HepG2 (cell line): ENCODE measurements at regions not wholly inside any gene's neighbourhood (a gene's known extent, or its start where the extent isn't known, plus 50 kb on each side); places are given as distances from the start of the nearest gene placed in this dataset.

Source experiments
- ATAC-seq: fragments of 200-7000 bp; cut with Tn5 transposase; 3 replicates; pipeline ENCODE4 v1.9.1; 2020; ENCODE audit warnings: mild to moderate bottlenecking, moderate library complexity
- BruUV-seq: library from RNA; stranded (reverse); fragments of 400-500 nt; replicated peaks from 2 replicates; lab custom pipeline; 2021; lab: Mats Ljungman, UMichigan
- CTCF ChIA-PET: fragments of 300-600 bp; formaldehyde crosslinking; extraction: SDS; loops from one replicate; lab custom pipeline; 2021; ENCODE audit warnings: low total read pairs, inconsistent platforms, low intra/inter-chr PET ratio; lab: Yijun Ruan, JAX
- POLR2A ChIA-PET: fragments of 350-600 bp; sonication (Branson Sonifier 250); formaldehyde crosslinking; loops from one replicate; lab custom pipeline; 2020; ENCODE audit warnings: antibody characterized with exemption, inconsistent platforms; lab: Yijun Ruan, JAX
- DNase-seq: peaks from one replicate; pipeline ENCODE4 v3.0.0-alpha.2; 2015; ENCODE audit warnings: low spot score
- FAIRE-seq: peaks from 3 replicates; lab custom pipeline; 2011; peaks lifted over from hg19 to GRCh38; lab: Jason Lieb, UNC
- H2AFZ ChIP-seq: one replicate; pipeline ENCODE4 v1.6.1; 2011; ENCODE audit warnings: low read length, inconsistent platforms
- H3K27ac ChIP-seq: fragments of 300-600 bp; 3 replicates; pipeline ENCODE4 v1.8.0; 2011; ENCODE audit warnings: mixed run types, mild to moderate bottlenecking, mixed read lengths, low read length, inconsistent platforms; ENCODE audit not compliant: insufficient read depth; ENCODE audit errors: extremely low read length
- H3K27me3 ChIP-seq, 2 experiments: fragments of 200-600 bp in 1 of 2; 2 replicates in 1 of 2; 3 replicates in 1 of 2; pipeline versions ENCODE4 v1.6.0 to v1.8.0; 2011; ENCODE audit warnings: low read length in 2 of 2, mild to moderate bottlenecking in 2 of 2, moderate library complexity in 2 of 2, inconsistent platforms in 1 of 2; ENCODE audit not compliant: insufficient read depth in 2 of 2, control insufficient read depth in 1 of 2
- H3K36me3 ChIP-seq, 2 experiments: fragments of 200-600 bp in 1 of 2; replicated peaks in 1 of 2; 2 replicates in 1 of 2; 3 replicates in 1 of 2; pipeline versions ENCODE4 v1.5.1 to v1.8.0; 2011; ENCODE audit warnings: low read length in 2 of 2, inconsistent platforms in 1 of 2; ENCODE audit not compliant: insufficient read depth in 2 of 2, control insufficient read depth in 1 of 2
- H3K4me1 ChIP-seq: 2 replicates; pipeline ENCODE4 v1.5.1; 2012; ENCODE audit warnings: low read length, inconsistent platforms; ENCODE audit not compliant: insufficient read depth
- H3K4me2 ChIP-seq: 2 replicates; pipeline ENCODE4 v1.6.0; 2011; ENCODE audit warnings: low read depth, low read length, inconsistent platforms
- H3K4me3 ChIP-seq, 3 experiments: fragments of 200-600 bp in 1 of 3; sonication (generic), shearing (Covaris generic) in 1 of 3; replicated peaks in 1 of 3; 2 replicates each; pipeline ENCODE4 v1.5.1; 2011 to 2016; ENCODE audit warnings: low read length in 3 of 3, inconsistent platforms in 2 of 3, low read depth in 2 of 3, mild to moderate bottlenecking in 2 of 3, control low read depth in 1 of 3, mixed read lengths in 1 of 3; ENCODE audit not compliant: insufficient read depth in 1 of 3
- H3K79me2 ChIP-seq: one replicate; pipeline ENCODE4 v1.6.1; 2011; ENCODE audit warnings: low read length, inconsistent platforms; ENCODE audit not compliant: insufficient read depth
- H3K9ac ChIP-seq: 2 replicates; pipeline ENCODE4 v1.6.0; 2011; ENCODE audit warnings: mild to moderate bottlenecking, low read depth, low read length, inconsistent platforms; ENCODE audit not compliant: insufficient read depth
- H3K9me3 ChIP-seq: 2 replicates; pipeline ENCODE4 v1.5.1; 2012; ENCODE audit warnings: mild to moderate bottlenecking, low read length
- H4K20me1 ChIP-seq: 2 replicates; pipeline ENCODE4 v1.6.0; 2011; ENCODE audit warnings: inconsistent platforms, mild to moderate bottlenecking, low read length, moderate library complexity; ENCODE audit not compliant: insufficient read depth
- ADNP ChIP-seq: sonication (generic); formaldehyde crosslinking; IDR thresholded peaks from 2 replicates; pipeline ENCODE4 v1.4.0; 2020; ENCODE audit warnings: missing genetic modification reagents
- CEBPB ChIP-seq: IDR thresholded peaks from 2 replicates; pipeline ENCODE4 v1.6.1; 2011; ENCODE audit warnings: low read depth, low read length, improper control_type of control experiment, borderline replicate concordance
- NFE2 ChIP-seq: sonication (generic); formaldehyde crosslinking; IDR thresholded peaks from 2 replicates; pipeline ENCODE4 v1.4.0; 2020; ENCODE audit warnings: missing genetic modification reagents
- ZSCAN12 ChIP-seq: sonication (generic); formaldehyde crosslinking; IDR thresholded peaks from 2 replicates; pipeline ENCODE4 v1.9.0; 2021; ENCODE audit warnings: mild to moderate bottlenecking, missing genetic modification reagents
- WGBS: methylation state at CpG from one replicate; pipeline ENCODE4 v1.1.6; 2017; ENCODE audit warnings: low lambda C conversion rate; 5-methylcytosine and 5-hydroxymethylcytosine counted together
- in situ Hi-C: cut with HindIII; loops from 2 replicates; pipeline ENCODE4 v1.10.0; 2017; ENCODE audit warnings: low pct_unique_long_range_greater_than_20kb; ENCODE audit not compliant: extremely low pct_ligation_motif_present
- intact Hi-C: fragments of 100-400 bp; cut with micrococcal nuclease; formaldehyde crosslinking; loops from one replicate; pipeline ENCODE4 v1.10.0; 2022; ENCODE audit not compliant: unreplicated experiment

DNA sequence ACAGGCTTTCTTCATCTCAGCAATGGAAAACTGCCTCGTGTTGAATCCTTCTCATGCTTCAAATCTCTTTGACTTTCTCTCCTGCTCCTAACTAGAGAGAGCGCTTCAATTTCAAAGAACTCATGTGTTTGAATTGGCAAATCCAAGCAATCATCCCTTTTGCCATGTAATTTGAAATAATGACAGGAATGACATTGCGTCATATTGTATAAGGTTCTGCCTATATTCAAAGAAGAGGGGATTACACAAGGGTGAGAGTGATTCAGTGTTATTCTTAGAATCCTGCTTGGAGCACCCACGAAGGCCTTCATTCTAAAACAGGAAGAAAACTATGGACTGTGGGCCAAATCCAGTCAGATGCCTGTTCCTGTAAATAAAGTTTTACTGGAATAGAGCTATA is 720.6 kb downstream of the JRKL start:
- FAIRE-seq: no peak
- no TSS peak for BruUV-seq
- intact Hi-C loops: no loop called here

GRCh38 chr11:97111559-97111958 is 721.7 kb downstream of the JRKL start:
- no peaks in the 10 kb centered on the region for H3K4me1 ChIP-seq
- H3K9me3 ChIP-seq: no peaks in the 10 kb centered on the region
- FAIRE-seq (no peak), ATAC-seq (no peak), DNase-seq (no peak)
- H3K9ac ChIP-seq: no peak overlapping the region
- ChIA-PET CTCF (no interaction called here), POLR2A (no interaction called here)
- intact Hi-C loops (no loop called here), in situ Hi-C loops (no loop called here)
- WGBS: 35% methylated on average over 11 of the region's 11 CpGs
- no peaks in the 10 kb centered on the region for H3K36me3 ChIP-seq
- H2AFZ ChIP-seq: no peak overlapping the region
- TF ChIP-seq ZSCAN12 (no peak), ADNP (CRISPR knock-in tag) (no peak)
- H4K20me1 ChIP-seq: no peaks in the 10 kb centered on the region
- no TSS peak for BruUV-seq
- H3K4me2 ChIP-seq: no peak overlapping the region
- H3K79me2 ChIP-seq: no peaks in the 10 kb centered on the region
- H3K4me3 ChIP-seq: no peak overlapping the region
- no peak overlapping the region for H3K27ac ChIP-seq
- no peaks in the 10 kb centered on the region for H3K27me3 ChIP-seq

More for the DNA sequence above, 720.6 kb downstream of the JRKL start:
- H2AFZ ChIP-seq: no peak overlapping the region
- H3K9ac ChIP-seq: no peak overlapping the region
- WGBS: 2% methylated on average over 4 of the region's 4 CpGs
- CTCF ChIA-PET: no interaction called here
- H3K36me3 ChIP-seq: no peaks in the 10 kb centered on the region
- no peaks in the 10 kb centered on the region for H3K4me1 ChIP-seq
- no peaks in the 10 kb centered on the region for H3K9me3 ChIP-seq
- H3K27me3 ChIP-seq: no peaks in the 10 kb centered on the region
- no peak overlapping the region for H3K4me3 ChIP-seq
- no peaks in the 10 kb centered on the region for H4K20me1 ChIP-seq
- no peaks in the 10 kb centered on the region for H3K79me2 ChIP-seq
- ATAC-seq (no peak), DNase-seq (no peak)
- POLR2A ChIA-PET: no interaction called here
- H3K4me2 ChIP-seq: no peak overlapping the region
- in situ Hi-C loops: no loop called here
- no peak overlapping the region for H3K27ac ChIP-seq
- TF ChIP-seq CEBPB (peak; percentile 20; the same call in 1 of the 2 replicates), NFE2 (no peak)
